ENCODE measurements at regions not wholly inside any gene's neighbourhood (a gene's known extent, or its start where the extent isn't known, plus 50 kb on each side); places are given as distances from the start of the nearest gene placed in this dataset.
"Not testable (repeated sequence)": the region's sequence is repeated elsewhere in the genome, so short reads cannot be mapped to it uniquely, and the experiment has no call there.

DNA sequence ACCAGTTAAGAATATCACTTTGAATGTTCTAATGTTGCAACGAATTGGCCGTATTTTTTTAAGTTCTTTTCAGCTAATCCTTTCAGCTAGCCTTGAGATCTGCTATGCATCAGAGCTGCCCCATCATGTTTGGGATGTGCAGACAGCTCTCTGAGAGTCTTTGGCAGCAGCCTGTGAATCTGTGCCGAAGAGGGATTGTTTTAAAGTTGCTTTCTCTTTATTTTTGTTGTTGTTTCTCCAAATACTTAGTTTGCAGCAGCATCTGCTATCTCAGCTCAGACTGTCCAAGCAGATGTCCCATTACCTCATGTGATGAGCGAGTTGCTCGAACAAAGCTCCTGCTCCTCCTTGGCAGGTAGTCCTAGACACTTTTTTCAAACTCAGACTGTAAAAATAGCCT, 1002.5 kb upstream of the INTU start:
- no peak for DNase-seq

DNA sequence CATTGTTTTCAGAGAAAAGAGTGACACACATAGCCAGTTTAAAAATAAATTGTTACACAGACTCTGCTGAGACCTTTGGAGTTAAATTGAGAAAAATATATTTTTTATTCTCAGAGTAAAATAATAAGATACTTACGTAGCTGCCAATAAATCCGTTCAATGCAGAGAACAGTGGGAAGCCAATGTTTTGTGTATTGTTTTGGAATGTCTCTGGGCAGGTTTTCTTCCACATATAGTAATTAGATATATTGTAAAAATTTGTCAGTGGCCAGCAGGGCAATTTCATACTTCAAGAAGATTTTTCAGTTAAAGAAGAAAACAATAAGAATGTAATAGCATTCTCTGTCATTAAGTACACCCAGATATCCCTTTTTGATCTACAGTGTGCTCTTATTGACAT, 999.5 kb upstream of the INTU start:
- DNase-seq: no peak

- DNase-seq: no peak
Measured at GRCh38 chr4:126637706-126638105, 995.1 kb upstream of the INTU start.

- no peak for DNase-seq
Measured at GRCh38 chr4:126647320-126647719, 985.4 kb upstream of the INTU start.

DNA sequence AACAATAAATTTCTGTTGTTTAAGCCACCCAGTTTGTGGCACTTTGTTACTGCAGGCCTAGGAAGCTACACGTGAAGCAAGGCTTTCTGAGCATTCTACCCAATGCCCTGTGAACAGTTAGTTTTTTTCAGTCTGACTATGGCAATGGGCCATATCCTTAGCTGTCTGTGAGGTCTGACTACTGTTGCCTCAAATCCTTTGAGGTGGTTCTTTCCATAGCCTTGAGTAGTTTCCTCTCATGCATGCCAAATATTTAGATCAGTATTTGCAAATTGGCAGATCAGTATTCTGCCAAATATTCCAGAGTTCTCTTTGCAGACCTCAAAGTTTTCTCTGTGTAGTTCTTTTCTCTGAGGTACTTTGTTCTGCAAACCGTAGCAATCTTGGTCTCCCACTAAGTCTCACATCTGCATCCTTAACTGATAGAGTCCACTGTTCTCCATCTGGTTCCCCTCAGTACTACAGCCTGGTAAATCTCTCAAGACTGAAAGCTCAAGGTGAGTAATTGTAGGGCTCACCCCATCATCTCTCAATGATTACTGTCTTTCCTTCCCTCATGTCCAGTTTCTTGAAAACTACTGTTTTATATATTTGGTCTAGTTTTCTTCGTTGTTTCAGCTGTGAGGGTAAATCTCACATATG, 984.9 kb upstream of the INTU start:
- no peak for DNase-seq

- no peak for DNase-seq
Measured at GRCh38 chr4:126658411-126658810, 974.3 kb upstream of the INTU start.

DNA sequence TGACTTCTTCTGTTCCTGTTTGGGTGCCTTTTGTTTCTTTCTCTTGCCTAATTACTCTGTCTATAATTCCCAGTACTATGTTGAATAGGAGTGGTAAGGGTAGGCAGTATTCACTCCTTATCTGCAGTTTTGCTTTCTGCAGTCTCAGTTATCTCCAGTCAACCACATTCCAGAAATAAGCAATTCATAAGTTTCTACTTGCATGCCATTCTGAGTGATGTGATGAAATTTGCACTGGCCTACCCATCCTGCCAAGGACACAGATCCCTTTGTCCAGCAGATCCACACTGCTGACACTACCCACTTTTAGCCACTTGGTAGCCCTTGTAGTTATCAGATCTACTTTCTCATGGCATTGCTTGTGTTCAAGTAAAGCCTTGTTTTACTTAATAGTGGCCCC, 971.6 kb upstream of the INTU start:
- DNase-seq: no peak

GRCh38 chr4:126664839-126665238, 967.9 kb upstream of the INTU start:
- DNase-seq: no peak

- not testable (repeated sequence) for DNase-seq
Measured at GRCh38 chr4:126670038-126670437, 962.7 kb upstream of the INTU start.

DNA sequence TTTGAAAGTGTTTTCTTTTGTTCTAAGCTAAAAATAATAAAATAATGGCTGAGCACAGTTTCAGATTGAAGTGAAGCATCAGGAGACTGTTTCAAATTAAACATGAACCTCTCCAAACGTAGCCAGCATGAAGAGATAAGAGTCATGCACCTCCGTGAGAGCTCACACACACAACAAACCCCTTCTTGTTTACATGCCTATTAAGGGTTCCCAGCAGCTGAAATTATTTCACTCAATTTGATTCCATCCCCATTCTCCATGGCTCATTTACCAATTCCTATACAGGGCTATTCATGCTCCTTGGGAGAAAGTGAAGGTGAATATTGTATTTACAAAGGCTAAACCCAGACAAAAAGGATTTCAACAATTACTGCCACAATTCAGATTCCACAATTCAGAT, 954.1 kb upstream of the INTU start:
- DNase-seq: no peak

DNA sequence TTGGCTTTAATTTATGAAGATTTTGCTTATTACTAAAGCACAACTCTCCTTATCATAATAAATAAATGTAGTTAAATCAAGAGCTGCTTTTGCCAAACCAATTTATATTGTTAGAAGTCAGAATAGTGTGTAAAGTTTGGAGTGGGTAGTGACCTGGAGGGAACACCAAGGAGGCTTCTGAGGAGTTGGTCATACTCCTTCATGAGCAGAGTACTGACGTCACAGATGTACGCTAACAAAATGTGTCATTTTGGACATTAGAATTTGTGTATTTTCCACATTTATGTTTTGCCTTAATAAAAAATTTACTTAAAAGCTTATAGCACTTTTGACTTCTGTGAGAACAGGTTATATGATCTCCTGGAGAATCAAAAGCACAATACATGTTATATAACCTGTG, 953.5 kb upstream of the INTU start:
- no peak for DNase-seq

- no peak for DNase-seq
Measured at GRCh38 chr4:126682250-126682649, 950.5 kb upstream of the INTU start.

DNA sequence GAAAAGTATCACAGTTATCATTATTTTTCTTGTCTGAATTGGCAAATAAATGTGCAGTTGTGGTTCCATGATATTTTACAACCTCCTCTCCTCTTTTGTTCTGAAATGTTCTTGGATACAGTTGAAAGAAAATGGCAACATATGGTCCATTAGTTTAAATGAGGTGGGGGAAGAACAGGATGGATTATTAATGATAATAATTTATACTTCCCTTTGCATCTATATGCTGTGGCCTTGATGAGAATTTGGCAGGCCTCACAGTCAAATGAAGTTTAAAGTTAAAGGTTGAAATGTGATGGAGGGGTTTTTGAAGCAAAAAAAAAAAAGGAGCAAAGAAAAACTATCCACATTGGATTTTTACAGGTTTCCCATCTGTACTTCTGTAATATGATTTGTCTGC, 946.3 kb upstream of the INTU start:
- no peak for DNase-seq

DNA sequence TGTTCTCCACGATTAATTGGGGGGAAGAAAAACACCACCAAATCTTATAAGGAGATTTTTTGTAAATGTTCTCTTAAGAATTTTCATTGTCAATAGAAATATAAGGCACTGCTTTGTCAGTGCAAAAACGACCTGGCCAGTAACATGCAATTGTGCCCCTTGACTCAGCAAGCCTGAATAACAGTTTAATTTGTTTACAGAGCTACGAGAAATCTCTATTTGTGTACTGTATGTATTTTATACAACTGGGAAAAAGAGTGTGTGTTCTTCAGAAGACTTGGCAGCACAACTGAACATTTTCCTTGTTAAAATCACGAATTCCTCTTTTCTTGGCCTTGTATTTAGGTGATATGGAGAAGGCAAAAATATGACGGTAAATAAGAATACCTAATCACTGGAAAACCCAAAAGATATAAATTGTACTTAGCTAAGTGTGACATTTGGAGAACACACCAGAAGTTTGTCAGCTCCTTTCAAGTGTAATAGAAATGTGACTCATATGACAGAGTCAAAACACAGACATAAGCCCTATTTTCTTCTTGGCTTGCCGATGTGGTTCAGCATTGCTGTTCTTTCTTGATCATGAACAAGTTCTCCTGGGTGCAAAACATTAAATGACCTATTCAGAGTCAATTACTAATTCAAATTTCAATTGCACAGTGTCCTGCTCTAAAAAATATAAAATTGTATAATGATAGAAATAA, 945.0 kb upstream of the INTU start:
- no peak for DNase-seq

- no peak for DNase-seq
Measured at GRCh38 chr4:126691797-126692196, 941.0 kb upstream of the INTU start.

- no peak for DNase-seq
Measured at GRCh38 chr4:126697748-126698147, 935.0 kb upstream of the INTU start.

DNA sequence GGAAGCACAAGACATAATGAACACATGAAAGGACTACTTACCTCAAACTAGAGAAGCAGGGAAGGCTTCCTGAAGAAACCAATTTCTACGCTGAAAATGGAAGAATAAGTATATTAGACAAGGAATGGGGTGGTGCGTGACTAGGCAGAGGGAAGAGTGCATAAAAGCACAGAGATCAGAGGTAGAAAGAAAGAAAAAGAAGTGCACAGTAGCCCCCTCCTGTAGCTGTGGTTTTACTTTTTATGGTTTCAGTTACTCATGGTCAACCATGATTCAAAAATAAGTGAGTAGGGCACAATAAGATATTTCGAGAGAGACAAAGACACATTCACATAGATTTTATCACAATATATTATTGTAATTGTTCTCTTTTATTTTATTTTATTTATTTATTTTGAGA, 934.5 kb upstream of the INTU start:
- DNase-seq: no peak

- no peak for DNase-seq
Measured at GRCh38 chr4:126701756-126702155, 931.0 kb upstream of the INTU start.

DNA sequence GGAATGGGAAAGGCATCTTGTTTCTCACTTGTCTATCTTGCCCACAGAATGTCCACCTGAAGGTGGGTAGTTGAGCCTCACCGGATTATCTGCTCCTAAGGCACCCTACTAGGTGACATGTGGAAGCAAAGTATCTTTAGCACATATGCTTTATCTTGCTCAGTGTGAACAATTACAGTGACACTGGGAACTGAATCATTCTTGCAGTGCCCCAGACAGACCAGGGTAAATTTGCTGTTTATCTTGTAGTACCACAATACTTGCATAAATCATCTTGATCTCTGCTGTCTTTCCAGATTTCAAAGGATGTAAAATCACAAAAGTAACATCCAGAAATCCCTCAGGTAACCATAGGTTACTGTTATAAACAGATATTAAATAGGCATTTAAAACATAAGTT, 930.0 kb upstream of the INTU start:
- no peak for DNase-seq

DNA sequence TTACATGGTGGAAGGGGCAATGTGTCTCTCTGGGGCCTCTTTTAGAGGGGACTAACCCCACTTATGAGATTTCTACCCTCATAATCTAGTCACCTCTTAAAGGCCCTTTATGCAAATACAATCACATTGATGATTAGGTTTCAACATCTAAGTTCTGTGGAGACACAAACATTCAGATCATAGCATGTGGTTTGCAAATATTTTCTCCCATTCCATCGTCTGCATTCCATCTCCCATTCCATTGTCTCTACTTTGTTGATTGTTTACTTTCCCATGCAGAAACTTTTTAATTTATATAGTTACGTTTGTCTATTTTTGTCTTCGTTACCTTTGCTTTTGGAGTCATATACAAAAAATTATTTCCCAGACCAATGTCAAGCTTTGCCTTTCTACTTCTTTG, 927.5 kb upstream of the INTU start:
- no peak for DNase-seq

- DNase-seq: no peak
Measured at GRCh38 chr4:126708716-126709115, 924.0 kb upstream of the INTU start.

DNA sequence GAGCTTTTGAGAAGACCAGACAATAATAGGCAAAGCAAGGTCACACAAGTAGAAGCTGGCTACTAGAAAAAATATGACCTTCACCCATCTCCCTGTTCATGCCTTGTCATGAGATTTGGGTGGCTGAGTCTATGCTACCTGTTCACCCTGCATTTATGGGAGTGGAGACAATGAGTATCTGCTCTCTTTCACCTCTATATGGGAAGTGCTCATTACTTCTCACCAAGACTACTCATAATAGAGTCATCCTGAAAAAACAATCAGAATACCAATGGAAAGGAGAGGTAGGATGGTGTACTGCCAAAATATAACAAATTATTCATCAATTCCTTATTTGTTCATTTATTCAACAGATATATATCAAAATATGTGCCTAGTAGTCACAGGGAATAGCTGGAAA, 921.8 kb upstream of the INTU start:
- no peak for DNase-seq

DNA sequence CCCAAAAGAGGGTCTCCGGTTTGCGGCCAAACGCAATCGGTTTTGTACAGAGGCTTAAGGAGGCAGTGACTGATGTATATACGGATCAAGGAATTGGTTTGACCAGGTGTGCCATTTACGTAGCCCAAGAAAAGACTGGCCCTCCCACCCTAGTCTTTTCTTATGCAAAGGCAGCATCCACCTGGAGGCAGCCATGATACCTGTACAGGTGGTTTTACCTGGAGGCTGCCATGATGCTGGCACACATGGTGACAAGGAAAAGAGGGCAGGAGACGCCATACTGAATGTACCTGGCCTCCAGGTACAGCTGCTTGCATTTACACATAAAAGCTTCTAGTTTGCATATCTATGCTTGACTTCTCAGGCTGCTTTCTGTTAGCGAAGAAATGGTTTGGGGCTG, 917.7 kb upstream of the INTU start:
- no peak for DNase-seq

DNA sequence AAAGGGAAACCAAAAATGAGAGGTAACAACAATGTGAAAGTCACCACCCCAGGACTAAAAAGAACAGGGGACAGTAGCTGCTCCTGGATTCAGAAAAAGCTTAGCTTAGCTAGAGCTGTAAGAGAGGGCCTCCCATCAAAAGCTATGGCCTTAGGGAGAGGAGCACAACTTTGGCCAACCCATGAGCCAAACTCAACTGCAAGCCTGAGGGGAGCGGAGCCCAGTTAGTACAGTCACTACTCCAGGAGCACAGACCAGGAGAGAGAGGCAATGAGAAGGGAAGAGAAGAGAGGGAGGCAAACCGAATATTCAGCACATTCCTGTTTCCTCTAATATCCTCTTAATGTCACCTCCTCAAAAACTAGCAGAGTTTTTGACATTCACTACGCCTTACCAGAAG, 917.1 kb upstream of the INTU start:
- DNase-seq: no peak

- no peak for DNase-seq
Measured at GRCh38 chr4:126718136-126718535, 914.6 kb upstream of the INTU start.

Measured in T1000 (cell line).